ENCODE measurements at regions not wholly inside any gene's neighbourhood (a gene's known extent, or its start where the extent isn't known, plus 50 kb on each side); places are given as distances from the start of the nearest gene placed in this dataset.

- no peak for TF ChIP-seq ZNF518B (CRISPR knock-in tag; IDR thresholded peaks at IDR 0.05)
- TF ChIP-seq RUNX1 (IDR thresholded peaks at IDR 0.05; ENCODE audit: low read depth) = no peak
These were observed 1400.7 kb downstream of the OTOL1 start (continued) for GRCh38 chr3:162897291-162897690.

GRCh38 chr3:162932503-162932902 lies 1435.9 kb downstream of the OTOL1 start:
- no peaks in the 10 kb centered on the region for H3K9me1 ChIP-seq (ENCODE audit: control insufficient read depth, insufficient read depth, low read length)
- no peak overlapping the region for H3K27ac ChIP-seq (ENCODE audit: extremely low read depth, low read depth, low read length)
- H2AFZ ChIP-seq (ENCODE audit: low read depth, low read length) = no peak overlapping the region
- 0% methylated on average over 2 of the region's 2 CpGs for WGBS (ENCODE audit: insufficient coverage, low coverage, missing lambda C conversion rate)
- no peaks in the 10 kb centered on the region for H3K36me3 ChIP-seq (ENCODE audit: control insufficient read depth, insufficient read depth, low read length)
- intact Hi-C loops (cut with micrococcal nuclease) (no loop called here), in situ Hi-C loops (cut with MboI) (no loop called here)
- H3K9me3 ChIP-seq (replicated peaks; ENCODE audit: control insufficient read depth, insufficient read depth, low read depth, low read length) = no peaks in the 10 kb centered on the region; the same call in 1 of the 2 replicates
- H3K27me3 ChIP-seq (ENCODE audit: control insufficient read depth in 2 of 2, insufficient read depth in 2 of 2, low read length in 2 of 2) = no peaks in the 10 kb centered on the region
- ChIA-PET POLR2A (no interaction called here), CTCF (ENCODE audit: low intra/inter-chr PET ratio) (no interaction called here)
- DNase-seq (ENCODE audit: extremely low read depth in 1 of 4, low spot score in 3 of 4) = no peak
- no peaks in the 10 kb centered on the region for H3K79me2 ChIP-seq (ENCODE audit: control insufficient read depth, insufficient read depth, low read length)
- H3K4me1 ChIP-seq (replicated peaks in 1 of 2; ENCODE audit: control insufficient read depth in 2 of 2, insufficient read depth in 2 of 2, low read length in 2 of 2) = no peaks in the 10 kb centered on the region
- no peak overlapping the region for H3K4me2 ChIP-seq (ENCODE audit: insufficient read depth, low read length)
- H3K9ac ChIP-seq (ENCODE audit: insufficient read depth in 1 of 2, low read depth in 2 of 2, low read length in 2 of 2) = no peak overlapping the region
- BruUV-seq (replicated peaks) = no TSS peak
- H3K4me3 ChIP-seq = no peak overlapping the region
- ATAC-seq = no peak
- no peak for FAIRE-seq
- no peaks in the 10 kb centered on the region for H4K20me1 ChIP-seq (replicated peaks; ENCODE audit: control insufficient read depth, insufficient read depth, low read length)
- peak; percentile 84 for TF ChIP-seq MAFG (tag; conservative IDR thresholded peaks at IDR 0.05)
- TF ChIP-seq DDX20 (tag; IDR thresholded peaks at IDR 0.05; ENCODE audit: low read depth) = no peak
- no peak for TF ChIP-seq BCLAF1 (IDR thresholded peaks at IDR 0.05; ENCODE audit: borderline replicate concordance in 1 of 2, control insufficient read depth in 1 of 2, low read depth in 2 of 2, low read length in 1 of 2)
- TF ChIP-seq MAFK (IDR thresholded peaks at IDR 0.05; ENCODE audit: low read length) = peak; percentile 99
- TF ChIP-seq ZNF444 (CRISPR knock-in tag; IDR thresholded peaks at IDR 0.05) = no peak
- peak; percentile 73 for TF ChIP-seq C11orf30 (IDR thresholded peaks at IDR 0.05; ENCODE audit: low read depth)
- TF ChIP-seq ZNF316 (IDR thresholded peaks at IDR 0.05) = peak; percentile 88
- TF ChIP-seq HLTF (IDR thresholded peaks at IDR 0.05) = no peak
- no peak for TF ChIP-seq LCOR (CRISPR knock-in tag; IDR thresholded peaks at IDR 0.05)
- TF ChIP-seq ZNF76 (CRISPR knock-in tag; IDR thresholded peaks at IDR 0.05; ENCODE audit: borderline replicate concordance) = no peak
- no peak for TF ChIP-seq ZNF134 (CRISPR knock-in tag; conservative IDR thresholded peaks at IDR 0.05)
- TF ChIP-seq ZNF140 (CRISPR knock-in tag; IDR thresholded peaks at IDR 0.05) = no peak
- no peak for TF ChIP-seq HDAC2 (IDR thresholded peaks at IDR 0.05)
- no peak for TF ChIP-seq ZNF586 (CRISPR knock-in tag; conservative IDR thresholded peaks at IDR 0.05)
- TF ChIP-seq ZNF584 (CRISPR knock-in tag; IDR thresholded peaks at IDR 0.05; ENCODE audit: low read depth) = no peak
- no peak for TF ChIP-seq SMARCB1 (IDR thresholded peaks at IDR 0.05; ENCODE audit: insufficient read length, low read depth)
- TF ChIP-seq HOXB6 (CRISPR knock-in tag; IDR thresholded peaks at IDR 0.05; ENCODE audit: borderline replicate concordance) = no peak
